Stimulated activated CD4-positive, alpha-beta T cell treated with anti-CD3 and anti-CD28 coated beads, Interleukin-15, amount 100 ng/mL, for 1 hour (primary cell): ENCODE measurements at regions not wholly inside any gene's neighbourhood (a gene's known extent, or its start where the extent isn't known, plus 50 kb on each side); places are given as distances from the start of the nearest gene placed in this dataset.

Experiments
- DNase-seq, 2 donors: peaks; one replicate each; pipeline ENCODE4 v3.0.0-alpha.2; 2020; ENCODE audit warnings: low read depth in 1 of 2, low spot score in 1 of 2

GRCh38 chr2:120914839-120915521 lies 179.3 kb downstream of the GLI2 start:
- no peak for DNase-seq

GRCh38 chr2:120915670-120916069 lies 180.0 kb downstream of the GLI2 start:
- DNase-seq = no peak

- no peak for DNase-seq
Measured at GRCh38 chr2:120916446-120916845, 180.8 kb downstream of the GLI2 start.

- DNase-seq = no peak
Measured at GRCh38 chr2:120917886-120918285, 182.2 kb downstream of the GLI2 start.

- no peak for DNase-seq
Measured at GRCh38 chr2:120919216-120919615, 183.5 kb downstream of the GLI2 start.

- no peak for DNase-seq
Measured at GRCh38 chr2:120919771-120920453, 184.2 kb downstream of the GLI2 start.

- DNase-seq = no peak
Measured at GRCh38 chr2:120920454-120921148, 184.9 kb downstream of the GLI2 start.

- no peak for DNase-seq
Measured at GRCh38 chr2:120921457-120921856, 185.8 kb downstream of the GLI2 start.

- DNase-seq = no peak
Measured at GRCh38 chr2:120922571-120923332, 187.1 kb downstream of the GLI2 start.

- DNase-seq = no peak
Measured at GRCh38 chr2:120923426-120923825, 187.8 kb downstream of the GLI2 start.

GRCh38 chr2:120924924-120925323 lies 189.3 kb downstream of the GLI2 start:
- no peak for DNase-seq

GRCh38 chr2:120926463-120927264 lies 191.0 kb downstream of the GLI2 start:
- no peak for DNase-seq

GRCh38 chr2:120927265-120927628 lies 191.6 kb downstream of the GLI2 start:
- DNase-seq = no peak

- no peak for DNase-seq
Measured at GRCh38 chr2:120929829-120930228, 194.2 kb downstream of the GLI2 start.

GRCh38 chr2:120930236-120930635 lies 194.6 kb downstream of the GLI2 start:
- DNase-seq = no peak

GRCh38 chr2:120930864-120931263 lies 195.2 kb downstream of the GLI2 start:
- DNase-seq = no peak

GRCh38 chr2:120932472-120932871 lies 196.8 kb downstream of the GLI2 start:
- no peak for DNase-seq

- no peak for DNase-seq
Measured at GRCh38 chr2:120932881-120933280, 197.2 kb downstream of the GLI2 start.

- no peak for DNase-seq
Measured at GRCh38 chr2:120933693-120934573, 198.3 kb downstream of the GLI2 start.
